ENCODE measurements at regions not wholly inside any gene's neighbourhood (a gene's known extent, or its start where the extent isn't known, plus 50 kb on each side); places are given as distances from the start of the nearest gene placed in this dataset.

DNA sequence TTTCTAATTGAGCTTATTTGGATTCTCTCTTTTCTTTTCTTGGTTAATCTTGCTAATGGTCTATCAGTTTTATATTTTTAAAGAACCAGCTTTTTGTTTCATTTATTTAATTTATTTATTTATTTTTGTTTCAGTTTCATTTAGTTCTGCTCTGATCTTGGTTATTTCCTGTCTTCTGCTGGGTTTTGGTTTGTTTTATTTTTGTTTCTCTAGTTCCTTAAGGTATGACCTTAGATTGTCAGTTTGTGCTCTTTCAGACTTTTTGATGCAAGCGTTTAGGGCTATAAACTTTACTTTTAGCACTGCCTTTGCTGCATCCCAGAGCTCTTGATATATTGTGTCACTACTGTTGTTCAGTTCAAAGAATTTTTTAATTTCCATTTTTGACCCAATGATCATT, 149.7 kb upstream of the SLC25A13 start:
- TF ChIP-seq, protein P1, sequence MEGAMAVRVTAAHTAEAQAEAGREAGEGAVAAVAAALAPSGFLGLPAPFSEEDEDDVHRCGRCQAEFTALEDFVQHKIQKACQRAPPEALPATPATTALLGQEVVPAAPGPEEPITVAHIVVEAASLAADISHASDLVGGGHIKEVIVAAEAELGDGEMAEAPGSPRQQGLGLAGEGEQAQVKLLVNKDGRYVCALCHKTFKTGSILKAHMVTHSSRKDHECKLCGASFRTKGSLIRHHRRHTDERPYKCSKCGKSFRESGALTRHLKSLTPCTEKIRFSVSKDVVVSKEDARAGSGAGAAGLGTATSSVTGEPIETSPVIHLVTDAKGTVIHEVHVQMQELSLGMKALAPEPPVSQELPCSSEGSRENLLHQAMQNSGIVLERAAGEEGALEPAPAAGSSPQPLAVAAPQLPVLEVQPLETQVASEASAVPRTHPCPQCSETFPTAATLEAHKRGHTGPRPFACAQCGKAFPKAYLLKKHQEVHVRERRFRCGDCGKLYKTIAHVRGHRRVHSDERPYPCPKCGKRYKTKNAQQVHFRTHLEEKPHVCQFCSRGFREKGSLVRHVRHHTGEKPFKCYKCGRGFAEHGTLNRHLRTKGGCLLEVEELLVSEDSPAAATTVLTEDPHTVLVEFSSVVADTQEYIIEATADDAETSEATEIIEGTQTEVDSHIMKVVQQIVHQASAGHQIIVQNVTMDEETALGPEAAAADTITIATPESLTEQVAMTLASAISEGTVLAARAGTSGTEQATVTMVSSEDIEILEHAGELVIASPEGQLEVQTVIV (IDR thresholded peaks at IDR 0.05; ENCODE audit: borderline replicate concordance, partially characterized antibody): no peak
- TF ChIP-seq, protein P2, sequence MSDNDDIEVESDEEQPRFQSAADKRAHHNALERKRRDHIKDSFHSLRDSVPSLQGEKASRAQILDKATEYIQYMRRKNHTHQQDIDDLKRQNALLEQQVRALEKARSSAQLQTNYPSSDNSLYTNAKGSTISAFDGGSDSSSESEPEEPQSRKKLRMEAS (IDR thresholded peaks at IDR 0.05; ENCODE audit: low read depth, low read length): no peak
- TF ChIP-seq ESRRA (IDR thresholded peaks at IDR 0.05; ENCODE audit: low read length): no peak
- TF ChIP-seq RFX5 (IDR thresholded peaks at IDR 0.05; ENCODE audit: low read depth, low read length): no peak
- no peak for TF ChIP-seq POLR2AphosphoS5 (IDR thresholded peaks at IDR 0.05; ENCODE audit: low read length)
- TF ChIP-seq, protein P3, sequence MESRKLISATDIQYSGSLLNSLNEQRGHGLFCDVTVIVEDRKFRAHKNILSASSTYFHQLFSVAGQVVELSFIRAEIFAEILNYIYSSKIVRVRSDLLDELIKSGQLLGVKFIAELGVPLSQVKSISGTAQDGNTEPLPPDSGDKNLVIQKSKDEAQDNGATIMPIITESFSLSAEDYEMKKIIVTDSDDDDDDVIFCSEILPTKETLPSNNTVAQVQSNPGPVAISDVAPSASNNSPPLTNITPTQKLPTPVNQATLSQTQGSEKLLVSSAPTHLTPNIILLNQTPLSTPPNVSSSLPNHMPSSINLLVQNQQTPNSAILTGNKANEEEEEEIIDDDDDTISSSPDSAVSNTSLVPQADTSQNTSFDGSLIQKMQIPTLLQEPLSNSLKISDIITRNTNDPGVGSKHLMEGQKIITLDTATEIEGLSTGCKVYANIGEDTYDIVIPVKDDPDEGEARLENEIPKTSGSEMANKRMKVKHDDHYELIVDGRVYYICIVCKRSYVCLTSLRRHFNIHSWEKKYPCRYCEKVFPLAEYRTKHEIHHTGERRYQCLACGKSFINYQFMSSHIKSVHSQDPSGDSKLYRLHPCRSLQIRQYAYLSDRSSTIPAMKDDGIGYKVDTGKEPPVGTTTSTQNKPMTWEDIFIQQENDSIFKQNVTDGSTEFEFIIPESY (IDR thresholded peaks at IDR 0.05): no peak
- TF ChIP-seq SP1 (IDR thresholded peaks at IDR 0.05; ENCODE audit: low read depth, low read length): no peak
- TF ChIP-seq RUNX3 (IDR thresholded peaks at IDR 0.05; ENCODE audit: low read length): no peak
- TF ChIP-seq CHD4 (IDR thresholded peaks at IDR 0.05): no peak
- TF ChIP-seq, protein P4, sequence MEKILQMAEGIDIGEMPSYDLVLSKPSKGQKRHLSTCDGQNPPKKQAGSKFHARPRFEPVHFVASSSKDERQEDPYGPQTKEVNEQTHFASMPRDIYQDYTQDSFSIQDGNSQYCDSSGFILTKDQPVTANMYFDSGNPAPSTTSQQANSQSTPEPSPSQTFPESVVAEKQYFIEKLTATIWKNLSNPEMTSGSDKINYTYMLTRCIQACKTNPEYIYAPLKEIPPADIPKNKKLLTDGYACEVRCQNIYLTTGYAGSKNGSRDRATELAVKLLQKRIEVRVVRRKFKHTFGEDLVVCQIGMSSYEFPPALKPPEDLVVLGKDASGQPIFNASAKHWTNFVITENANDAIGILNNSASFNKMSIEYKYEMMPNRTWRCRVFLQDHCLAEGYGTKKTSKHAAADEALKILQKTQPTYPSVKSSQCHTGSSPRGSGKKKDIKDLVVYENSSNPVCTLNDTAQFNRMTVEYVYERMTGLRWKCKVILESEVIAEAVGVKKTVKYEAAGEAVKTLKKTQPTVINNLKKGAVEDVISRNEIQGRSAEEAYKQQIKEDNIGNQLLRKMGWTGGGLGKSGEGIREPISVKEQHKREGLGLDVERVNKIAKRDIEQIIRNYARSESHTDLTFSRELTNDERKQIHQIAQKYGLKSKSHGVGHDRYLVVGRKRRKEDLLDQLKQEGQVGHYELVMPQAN (conservative IDR thresholded peaks at IDR 0.05): no peak
- TF ChIP-seq, protein P5, sequence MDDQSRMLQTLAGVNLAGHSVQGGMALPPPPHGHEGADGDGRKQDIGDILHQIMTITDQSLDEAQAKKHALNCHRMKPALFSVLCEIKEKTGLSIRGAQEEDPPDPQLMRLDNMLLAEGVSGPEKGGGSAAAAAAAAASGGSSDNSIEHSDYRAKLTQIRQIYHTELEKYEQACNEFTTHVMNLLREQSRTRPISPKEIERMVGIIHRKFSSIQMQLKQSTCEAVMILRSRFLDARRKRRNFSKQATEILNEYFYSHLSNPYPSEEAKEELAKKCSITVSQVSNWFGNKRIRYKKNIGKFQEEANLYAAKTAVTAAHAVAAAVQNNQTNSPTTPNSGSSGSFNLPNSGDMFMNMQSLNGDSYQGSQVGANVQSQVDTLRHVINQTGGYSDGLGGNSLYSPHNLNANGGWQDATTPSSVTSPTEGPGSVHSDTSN (IDR thresholded peaks at IDR 0.05; ENCODE audit: insufficient replicate concordance, low read depth, low read length): no peak
- TF ChIP-seq, protein P6, sequence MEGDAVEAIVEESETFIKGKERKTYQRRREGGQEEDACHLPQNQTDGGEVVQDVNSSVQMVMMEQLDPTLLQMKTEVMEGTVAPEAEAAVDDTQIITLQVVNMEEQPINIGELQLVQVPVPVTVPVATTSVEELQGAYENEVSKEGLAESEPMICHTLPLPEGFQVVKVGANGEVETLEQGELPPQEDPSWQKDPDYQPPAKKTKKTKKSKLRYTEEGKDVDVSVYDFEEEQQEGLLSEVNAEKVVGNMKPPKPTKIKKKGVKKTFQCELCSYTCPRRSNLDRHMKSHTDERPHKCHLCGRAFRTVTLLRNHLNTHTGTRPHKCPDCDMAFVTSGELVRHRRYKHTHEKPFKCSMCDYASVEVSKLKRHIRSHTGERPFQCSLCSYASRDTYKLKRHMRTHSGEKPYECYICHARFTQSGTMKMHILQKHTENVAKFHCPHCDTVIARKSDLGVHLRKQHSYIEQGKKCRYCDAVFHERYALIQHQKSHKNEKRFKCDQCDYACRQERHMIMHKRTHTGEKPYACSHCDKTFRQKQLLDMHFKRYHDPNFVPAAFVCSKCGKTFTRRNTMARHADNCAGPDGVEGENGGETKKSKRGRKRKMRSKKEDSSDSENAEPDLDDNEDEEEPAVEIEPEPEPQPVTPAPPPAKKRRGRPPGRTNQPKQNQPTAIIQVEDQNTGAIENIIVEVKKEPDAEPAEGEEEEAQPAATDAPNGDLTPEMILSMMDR (IDR thresholded peaks at IDR 0.05 in 2 of 3, conservative IDR thresholded peaks at IDR 0.05 in 1 of 3; ENCODE audit: control insufficient read depth in 2 of 3, extremely low read depth in 1 of 3, insufficient read depth in 1 of 3, low read depth in 3 of 3, low read length in 3 of 3): no peak

Measured in GM12878 (cell line).